ENCODE measurements at regions not wholly inside any gene's neighbourhood (a gene's known extent, or its start where the extent isn't known, plus 50 kb on each side); places are given as distances from the start of the nearest gene placed in this dataset.
A peak's percentile ranks its signal among the peaks of the same experiment; 100 is the strongest.

GRCh38 chr14:58815161-58815701 is 177.5 kb downstream of the DACT1 start:
- TF ChIP-seq GATA2 (IDR thresholded peaks at IDR 0.05; ENCODE audit: low read depth, low read length): peak; percentile 98
- peak; percentile 98 for TF ChIP-seq GATA3 (IDR thresholded peaks at IDR 0.05; ENCODE audit: low read depth, low read length)

DNA sequence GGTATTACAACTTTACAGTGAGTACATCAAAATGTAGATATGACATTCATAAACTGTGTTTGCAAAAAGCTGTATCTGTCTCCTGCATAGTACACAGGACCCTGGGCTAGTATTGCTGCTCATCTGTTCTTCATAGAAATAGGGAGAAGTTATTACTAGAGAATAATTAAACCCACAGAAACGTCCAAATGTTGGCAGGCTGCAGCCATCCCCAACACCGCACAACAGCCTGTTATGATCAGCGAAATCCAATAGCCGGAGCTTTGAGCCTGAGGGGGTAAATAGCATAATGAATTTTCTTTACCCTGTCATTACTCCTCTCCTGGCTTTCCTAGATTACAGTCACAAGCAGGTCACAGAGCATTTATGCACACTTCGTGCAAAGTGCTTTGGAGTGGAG is 178.0 kb downstream of the DACT1 start:
- TF ChIP-seq GATA3 (IDR thresholded peaks at IDR 0.05; ENCODE audit: low read depth, low read length) (no peak), GATA2 (IDR thresholded peaks at IDR 0.05; ENCODE audit: low read depth, low read length) (no peak)

DNA sequence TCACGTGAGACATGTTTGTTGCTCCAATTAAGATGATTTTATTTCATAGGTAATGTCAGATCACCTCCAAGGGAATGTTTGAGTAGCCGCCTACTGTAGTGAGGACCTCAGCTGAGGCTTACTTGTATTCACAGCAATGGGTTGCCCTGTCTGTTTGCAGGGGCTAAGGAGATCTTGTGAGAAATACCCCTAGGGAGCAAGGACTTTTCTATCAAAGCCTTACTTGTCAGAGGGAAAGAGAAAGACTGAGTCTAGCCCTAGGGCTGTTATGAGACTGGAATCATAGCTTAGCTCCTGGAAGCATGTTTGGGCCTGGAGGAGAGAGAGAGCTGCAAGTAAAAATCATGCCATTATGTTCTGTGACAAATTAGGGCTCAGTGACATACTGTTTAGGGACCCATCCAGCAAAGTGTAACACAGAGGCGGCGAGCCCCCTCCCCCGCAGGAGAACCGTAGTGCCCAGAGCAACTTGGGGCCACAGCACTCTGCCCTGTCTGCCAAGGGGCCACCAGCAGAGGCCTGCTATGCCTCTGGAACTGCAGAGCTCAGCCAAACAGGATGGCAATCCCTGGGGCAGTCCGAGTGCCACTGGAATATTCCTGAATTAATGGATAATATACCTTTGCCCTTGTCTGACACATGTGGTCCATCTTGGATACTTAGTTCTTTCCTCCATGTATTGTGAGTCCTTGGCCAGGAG is 178.8 kb downstream of the DACT1 start:
- TF ChIP-seq GATA3 (IDR thresholded peaks at IDR 0.05; ENCODE audit: low read depth, low read length) (no peak), GATA2 (IDR thresholded peaks at IDR 0.05; ENCODE audit: low read depth, low read length) (no peak)

- no peak for TF ChIP-seq GATA2 (IDR thresholded peaks at IDR 0.05; ENCODE audit: low read depth, low read length)
- TF ChIP-seq GATA3 (IDR thresholded peaks at IDR 0.05; ENCODE audit: low read depth, low read length): no peak
These were observed 180.1 kb downstream of the DACT1 start for GRCh38 chr14:58817846-58818245.

- no peak for TF ChIP-seq GATA3 (IDR thresholded peaks at IDR 0.05; ENCODE audit: low read depth, low read length)
- TF ChIP-seq GATA2 (IDR thresholded peaks at IDR 0.05; ENCODE audit: low read depth, low read length): no peak
These were observed 182.3 kb downstream of the DACT1 start for GRCh38 chr14:58820032-58820431.

GRCh38 chr14:58821421-58821820 is 183.7 kb downstream of the DACT1 start:
- TF ChIP-seq GATA2 (IDR thresholded peaks at IDR 0.05; ENCODE audit: low read depth, low read length): no peak
- TF ChIP-seq GATA3 (IDR thresholded peaks at IDR 0.05; ENCODE audit: low read depth, low read length): no peak

DNA sequence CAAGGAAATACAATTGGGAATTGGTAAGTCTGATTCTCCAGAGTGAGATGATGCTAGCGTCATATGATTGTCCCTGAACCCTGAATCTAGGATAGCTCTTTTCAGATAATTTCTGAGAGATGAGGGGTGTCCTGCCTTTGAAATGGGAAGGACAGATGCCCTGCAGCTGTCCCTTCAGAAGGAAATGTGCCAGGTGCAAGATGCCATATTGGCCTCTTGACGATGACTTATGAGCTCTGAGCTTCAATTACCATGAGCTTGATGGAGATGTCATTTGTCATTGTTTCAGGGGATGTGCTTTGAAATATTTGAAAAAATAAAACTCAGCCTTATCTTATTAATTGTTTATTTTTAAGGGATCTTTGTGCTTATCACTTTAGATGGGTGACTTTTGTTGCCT is 185.1 kb downstream of the DACT1 start:
- TF ChIP-seq GATA2 (IDR thresholded peaks at IDR 0.05; ENCODE audit: low read depth, low read length): no peak
- TF ChIP-seq GATA3 (IDR thresholded peaks at IDR 0.05; ENCODE audit: low read depth, low read length): no peak

GRCh38 chr14:58823312-58823711 is 185.6 kb downstream of the DACT1 start:
- TF ChIP-seq GATA2 (IDR thresholded peaks at IDR 0.05; ENCODE audit: low read depth, low read length): no peak

- TF ChIP-seq GATA3 (IDR thresholded peaks at IDR 0.05; ENCODE audit: low read depth, low read length) (no peak), GATA2 (IDR thresholded peaks at IDR 0.05; ENCODE audit: low read depth, low read length) (no peak)
These were observed 186.3 kb downstream of the DACT1 start for GRCh38 chr14:58824106-58824505.

DNA sequence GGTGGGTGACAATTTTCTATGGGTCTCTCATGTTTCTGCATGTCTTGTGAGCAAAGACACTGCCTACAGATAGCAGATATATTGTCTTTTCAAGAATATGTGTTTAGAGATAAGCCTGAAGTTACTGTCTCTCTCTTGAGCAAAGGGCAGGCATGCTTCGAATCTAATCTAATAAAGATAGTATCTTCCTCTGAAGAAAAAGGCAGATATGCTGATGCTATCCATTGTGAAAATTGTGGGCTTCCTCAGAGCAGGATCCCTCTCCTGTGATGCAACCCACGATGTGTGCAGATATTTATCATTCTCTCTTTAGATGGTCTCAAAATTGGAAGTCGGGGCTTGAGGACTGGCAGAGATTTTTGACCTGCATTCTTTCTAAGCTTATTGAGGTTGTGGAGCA is 187.0 kb downstream of the DACT1 start:
- TF ChIP-seq GATA2 (IDR thresholded peaks at IDR 0.05; ENCODE audit: low read depth, low read length) (no peak), GATA3 (IDR thresholded peaks at IDR 0.05; ENCODE audit: low read depth, low read length) (no peak)

DNA sequence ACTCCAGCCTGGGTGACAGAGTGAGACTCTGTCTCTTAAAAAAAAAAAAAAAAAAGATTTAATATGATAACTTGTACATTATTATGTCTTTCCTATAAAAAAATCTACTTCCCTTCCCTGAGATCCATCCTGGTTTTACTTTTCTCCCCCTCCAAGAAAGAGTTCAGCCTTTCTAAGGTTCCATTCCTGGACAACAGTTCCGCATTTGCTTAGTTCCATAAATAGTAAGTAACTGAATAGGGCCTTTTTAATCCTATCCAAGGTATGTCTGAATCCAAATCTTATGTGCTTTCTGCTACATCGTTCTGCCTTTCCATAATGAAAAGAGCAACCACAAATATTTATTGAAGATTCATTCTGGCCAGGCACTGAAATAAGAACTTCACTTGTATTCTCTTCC is 187.8 kb downstream of the DACT1 start:
- TF ChIP-seq GATA2 (IDR thresholded peaks at IDR 0.05; ENCODE audit: low read depth, low read length) (no peak), GATA3 (IDR thresholded peaks at IDR 0.05; ENCODE audit: low read depth, low read length) (no peak)

DNA sequence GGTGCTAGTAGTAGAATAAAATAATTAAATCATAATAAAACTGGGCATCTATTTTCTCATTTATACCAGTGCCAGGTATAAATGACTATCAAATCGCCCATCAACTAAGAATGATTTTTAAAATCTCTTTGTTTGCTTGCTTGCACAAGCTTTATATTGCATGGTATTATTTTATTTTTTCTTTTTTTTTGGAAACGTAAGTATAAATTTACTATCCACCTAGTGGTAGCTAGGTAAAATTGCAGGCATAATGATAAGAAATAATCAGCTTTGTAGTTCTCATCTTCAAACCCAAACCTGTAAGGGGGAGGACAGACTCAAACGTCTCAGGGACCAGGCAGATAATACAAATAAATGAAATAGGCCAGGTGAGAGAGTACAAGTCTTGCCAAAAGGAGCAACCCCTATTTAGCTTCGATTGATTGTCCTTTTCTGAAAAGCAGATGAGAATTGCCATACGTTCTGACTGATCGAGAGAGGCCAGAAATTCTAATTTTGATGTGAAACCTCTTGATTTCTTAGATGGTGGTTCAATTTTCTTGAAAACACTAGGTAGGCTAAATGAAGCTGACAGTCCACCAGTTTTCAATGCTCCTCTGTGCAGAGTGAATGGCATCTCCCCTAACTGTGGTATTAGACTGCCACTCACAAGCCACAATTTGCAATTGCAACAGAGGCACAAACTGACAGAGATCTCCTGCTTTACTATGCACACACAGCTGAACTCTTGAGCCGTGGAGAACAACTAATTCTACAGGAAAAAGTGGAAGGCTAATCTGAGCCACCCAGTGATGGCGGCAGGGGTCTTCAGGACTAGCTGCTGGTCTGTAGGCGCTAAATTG is 189.3 kb downstream of the DACT1 start:
- no peak for TF ChIP-seq GATA3 (IDR thresholded peaks at IDR 0.05; ENCODE audit: low read depth, low read length)

GRCh38 chr14:58828298-58828697 is 190.5 kb downstream of the DACT1 start:
- TF ChIP-seq GATA3 (IDR thresholded peaks at IDR 0.05; ENCODE audit: low read depth, low read length): no peak
- no peak for TF ChIP-seq GATA2 (IDR thresholded peaks at IDR 0.05; ENCODE audit: low read depth, low read length)

GRCh38 chr14:58829594-58829993 is 191.8 kb downstream of the DACT1 start:
- TF ChIP-seq GATA2 (IDR thresholded peaks at IDR 0.05; ENCODE audit: low read depth, low read length) (no peak), GATA3 (IDR thresholded peaks at IDR 0.05; ENCODE audit: low read depth, low read length) (no peak)

- TF ChIP-seq GATA2 (IDR thresholded peaks at IDR 0.05; ENCODE audit: low read depth, low read length): no peak
- TF ChIP-seq GATA3 (IDR thresholded peaks at IDR 0.05; ENCODE audit: low read depth, low read length): no peak
These were observed 192.4 kb downstream of the DACT1 start for GRCh38 chr14:58830121-58830520.
